GM23338 (cell line): ENCODE measurements at regions not wholly inside any gene's neighbourhood (a gene's known extent, or its start where the extent isn't known, plus 50 kb on each side); places are given as distances from the start of the nearest gene placed in this dataset.

ENCODE experiments used
- CREB1 ChIP-seq: fragments of 250-450 bp; sonication (Bioruptor Pico); IDR thresholded peaks from 2 replicates; pipeline ENCODE4 v1.5.0; 2020; ENCODE audit warnings: low read depth, mild to moderate bottlenecking, moderate library complexity
- EZH2 ChIP-seq: fragments of 200-600 bp; sonication (generic); IDR thresholded peaks from one replicate; pipeline ENCODE4 v1.8.0; 2017; ENCODE audit warnings: antibody characterized with exemption, mild to moderate bottlenecking, low read depth; ENCODE audit not compliant: unreplicated experiment
- JUNB ChIP-seq: IDR thresholded peaks from one replicate; pipeline ENCODE4 v1.6.1; 2016; ENCODE audit warnings: antibody characterized with exemption; ENCODE audit not compliant: unreplicated experiment
- POLR2AphosphoS5 ChIP-seq: IDR thresholded peaks from 2 replicates; pipeline ENCODE4 v1.6.1; 2016; ENCODE audit warnings: antibody characterized with exemption, low read depth
- STAT1 ChIP-seq: IDR thresholded peaks from one replicate; pipeline ENCODE4 v1.6.1; 2016; ENCODE audit warnings: antibody characterized with exemption; ENCODE audit not compliant: unreplicated experiment
- TF ChIP-seq, protein P1 (sequence below), 2 experiments: fragments of 200-600 bp in 1 of 2; sonication (generic) in 1 of 2; conservative IDR thresholded peaks; 2 replicates each; pipeline versions ENCODE4 v1.5.1 to v1.6.1; 2016 to 2017; ENCODE audit warnings: antibody characterized with exemption in 2 of 2, low read depth in 2 of 2, mild to moderate bottlenecking in 2 of 2, moderate library complexity in 1 of 2
- TF ChIP-seq, protein P2 (sequence below): IDR thresholded peaks from one replicate; pipeline ENCODE4 v1.6.1; 2018; ENCODE audit warnings: antibody characterized with exemption; ENCODE audit not compliant: unreplicated experiment

DNA sequence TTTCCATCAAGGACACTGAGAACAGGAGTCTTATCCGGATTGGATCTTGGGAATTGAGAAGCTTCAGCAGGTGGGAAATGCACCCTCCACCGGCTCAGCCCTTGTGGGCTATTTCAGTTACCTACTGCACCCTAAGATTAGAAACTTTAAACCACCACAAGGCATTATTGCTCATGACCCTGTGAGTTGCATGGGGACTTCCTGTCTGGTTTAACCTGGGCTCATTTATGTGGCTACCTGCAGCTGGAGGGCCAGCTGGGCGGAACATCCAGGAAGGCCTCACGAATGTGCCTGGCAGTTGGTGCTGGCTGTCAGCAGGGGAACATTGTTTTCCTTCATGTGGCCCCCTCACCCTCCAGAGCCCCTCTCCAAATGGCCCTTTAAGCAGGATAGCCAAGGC lies 164.1 kb downstream of the DEFB131A start:
- TF ChIP-seq, protein P1, sequence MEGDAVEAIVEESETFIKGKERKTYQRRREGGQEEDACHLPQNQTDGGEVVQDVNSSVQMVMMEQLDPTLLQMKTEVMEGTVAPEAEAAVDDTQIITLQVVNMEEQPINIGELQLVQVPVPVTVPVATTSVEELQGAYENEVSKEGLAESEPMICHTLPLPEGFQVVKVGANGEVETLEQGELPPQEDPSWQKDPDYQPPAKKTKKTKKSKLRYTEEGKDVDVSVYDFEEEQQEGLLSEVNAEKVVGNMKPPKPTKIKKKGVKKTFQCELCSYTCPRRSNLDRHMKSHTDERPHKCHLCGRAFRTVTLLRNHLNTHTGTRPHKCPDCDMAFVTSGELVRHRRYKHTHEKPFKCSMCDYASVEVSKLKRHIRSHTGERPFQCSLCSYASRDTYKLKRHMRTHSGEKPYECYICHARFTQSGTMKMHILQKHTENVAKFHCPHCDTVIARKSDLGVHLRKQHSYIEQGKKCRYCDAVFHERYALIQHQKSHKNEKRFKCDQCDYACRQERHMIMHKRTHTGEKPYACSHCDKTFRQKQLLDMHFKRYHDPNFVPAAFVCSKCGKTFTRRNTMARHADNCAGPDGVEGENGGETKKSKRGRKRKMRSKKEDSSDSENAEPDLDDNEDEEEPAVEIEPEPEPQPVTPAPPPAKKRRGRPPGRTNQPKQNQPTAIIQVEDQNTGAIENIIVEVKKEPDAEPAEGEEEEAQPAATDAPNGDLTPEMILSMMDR (conservative IDR thresholded peaks at IDR 0.05; ENCODE audit: low read depth in 2 of 2), result no peak
- TF ChIP-seq, protein P2, sequence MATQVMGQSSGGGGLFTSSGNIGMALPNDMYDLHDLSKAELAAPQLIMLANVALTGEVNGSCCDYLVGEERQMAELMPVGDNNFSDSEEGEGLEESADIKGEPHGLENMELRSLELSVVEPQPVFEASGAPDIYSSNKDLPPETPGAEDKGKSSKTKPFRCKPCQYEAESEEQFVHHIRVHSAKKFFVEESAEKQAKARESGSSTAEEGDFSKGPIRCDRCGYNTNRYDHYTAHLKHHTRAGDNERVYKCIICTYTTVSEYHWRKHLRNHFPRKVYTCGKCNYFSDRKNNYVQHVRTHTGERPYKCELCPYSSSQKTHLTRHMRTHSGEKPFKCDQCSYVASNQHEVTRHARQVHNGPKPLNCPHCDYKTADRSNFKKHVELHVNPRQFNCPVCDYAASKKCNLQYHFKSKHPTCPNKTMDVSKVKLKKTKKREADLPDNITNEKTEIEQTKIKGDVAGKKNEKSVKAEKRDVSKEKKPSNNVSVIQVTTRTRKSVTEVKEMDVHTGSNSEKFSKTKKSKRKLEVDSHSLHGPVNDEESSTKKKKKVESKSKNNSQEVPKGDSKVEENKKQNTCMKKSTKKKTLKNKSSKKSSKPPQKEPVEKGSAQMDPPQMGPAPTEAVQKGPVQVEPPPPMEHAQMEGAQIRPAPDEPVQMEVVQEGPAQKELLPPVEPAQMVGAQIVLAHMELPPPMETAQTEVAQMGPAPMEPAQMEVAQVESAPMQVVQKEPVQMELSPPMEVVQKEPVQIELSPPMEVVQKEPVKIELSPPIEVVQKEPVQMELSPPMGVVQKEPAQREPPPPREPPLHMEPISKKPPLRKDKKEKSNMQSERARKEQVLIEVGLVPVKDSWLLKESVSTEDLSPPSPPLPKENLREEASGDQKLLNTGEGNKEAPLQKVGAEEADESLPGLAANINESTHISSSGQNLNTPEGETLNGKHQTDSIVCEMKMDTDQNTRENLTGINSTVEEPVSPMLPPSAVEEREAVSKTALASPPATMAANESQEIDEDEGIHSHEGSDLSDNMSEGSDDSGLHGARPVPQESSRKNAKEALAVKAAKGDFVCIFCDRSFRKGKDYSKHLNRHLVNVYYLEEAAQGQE, result no peak
- TF ChIP-seq POLR2AphosphoS5 (no peak), JUNB (no peak), CREB1 (no peak), EZH2 (no peak), STAT1 (no peak)
